Liver (tissue), 8 donors: ENCODE measurements at regions not wholly inside any gene's neighbourhood (a gene's known extent, or its start where the extent isn't known, plus 50 kb on each side); places are given as distances from the start of the nearest gene placed in this dataset.

Source experiments
- DNase-seq: peaks from one replicate; pipeline ENCODE4 v3.0.0-alpha.2; 2017; ENCODE audit warnings: low spot score
- H3K27ac ChIP-seq, 2 donors: one replicate each; pipeline ENCODE4 v1.7.0; 2013; ENCODE audit warnings: inconsistent platforms in 2 of 2, low read length in 2 of 2, control low read depth in 1 of 2, low read depth in 1 of 2, mild to moderate bottlenecking in 1 of 2
- H3K27me3 ChIP-seq, 4 donors: one replicate each; pipeline versions ENCODE4 v1.6.1 to v1.7.0; 2013; ENCODE audit warnings: low read length in 3 of 4, inconsistent platforms in 1 of 4, mild to moderate bottlenecking in 1 of 4, moderate library complexity in 1 of 4; ENCODE audit not compliant: control insufficient read depth in 4 of 4, insufficient read depth in 4 of 4
- H3K36me3 ChIP-seq, 4 donors: one replicate each; pipeline versions ENCODE4 v1.6.1 to v1.7.0; 2013; ENCODE audit warnings: low read length in 3 of 4, mild to moderate bottlenecking in 3 of 4, low read depth in 1 of 4, moderate library complexity in 1 of 4; ENCODE audit not compliant: control insufficient read depth in 4 of 4, insufficient read depth in 3 of 4
- H3K4me1 ChIP-seq, 4 donors: one replicate each; pipeline versions ENCODE4 v1.6.1 to v1.7.0; 2013; ENCODE audit warnings: low read length in 3 of 4, mild to moderate bottlenecking in 3 of 4, moderate library complexity in 1 of 4; ENCODE audit not compliant: control insufficient read depth in 4 of 4, insufficient read depth in 4 of 4
- H3K4me3 ChIP-seq, 3 donors: one replicate each; pipeline versions ENCODE4 v1.6.1 to v1.7.0; 2013; ENCODE audit warnings: low read length in 3 of 3, control low read depth in 1 of 3, low read depth in 1 of 3, mild to moderate bottlenecking in 1 of 3
- H3K9ac ChIP-seq, 2 donors: one replicate each; pipeline ENCODE4 v1.7.0; 2013; ENCODE audit warnings: low read length in 2 of 2, mild to moderate bottlenecking in 2 of 2, moderate library complexity in 2 of 2, control low read depth in 1 of 2, low read depth in 1 of 2
- H3K9me3 ChIP-seq, 4 donors: one replicate each; pipeline versions ENCODE4 v1.6.1 to v1.7.0; 2013; ENCODE audit warnings: low read length in 3 of 4; ENCODE audit not compliant: control insufficient read depth in 4 of 4
- ATF3 ChIP-seq: IDR thresholded peaks from 2 replicates; pipeline ENCODE4 v1.6.1; 2016; ENCODE audit warnings: antibody characterized with exemption
- EGR1 ChIP-seq, 2 donors: IDR thresholded peaks; 2 replicates each; pipeline ENCODE4 v1.6.1; 2016 to 2018; ENCODE audit warnings: antibody characterized with exemption in 2 of 2, low read depth in 2 of 2
- FOXA1 ChIP-seq: IDR thresholded peaks from 2 replicates; pipeline ENCODE4 v1.6.1; 2016; ENCODE audit warnings: antibody characterized with exemption
- FOXA2 ChIP-seq: IDR thresholded peaks from 2 replicates; pipeline ENCODE4 v1.6.1; 2016; ENCODE audit warnings: antibody characterized with exemption
- GABPA ChIP-seq, 2 donors: IDR thresholded peaks in 1 of 2; conservative IDR thresholded peaks in 1 of 2; 2 replicates each; pipeline ENCODE4 v1.6.1; 2016; ENCODE audit warnings: antibody characterized with exemption in 2 of 2, mild to moderate bottlenecking in 1 of 2, moderate library complexity in 1 of 2
- HNF4A ChIP-seq, 2 donors: conservative IDR thresholded peaks; 2 replicates each; pipeline ENCODE4 v1.6.1; 2016; ENCODE audit warnings: antibody characterized with exemption in 2 of 2, mild to moderate bottlenecking in 2 of 2
- HNF4G ChIP-seq: IDR thresholded peaks from 2 replicates; pipeline ENCODE4 v1.6.1; 2016; ENCODE audit warnings: antibody characterized with exemption
- JUND ChIP-seq, 2 donors: IDR thresholded peaks; 2 replicates each; pipeline ENCODE4 v1.6.1; 2016; ENCODE audit warnings: antibody characterized with exemption in 2 of 2
- NR2F2 ChIP-seq: IDR thresholded peaks from 2 replicates; pipeline ENCODE4 v1.6.1; 2016; ENCODE audit warnings: antibody characterized with exemption
- RAD21 ChIP-seq, 2 donors: IDR thresholded peaks; 2 replicates each; pipeline ENCODE4 v1.6.1; 2016; ENCODE audit warnings: antibody characterized with exemption in 2 of 2, mild to moderate bottlenecking in 2 of 2
- RXRA ChIP-seq, 2 donors: IDR thresholded peaks; 2 replicates each; pipeline ENCODE4 v1.6.1; 2017 to 2018; ENCODE audit warnings: antibody characterized with exemption in 2 of 2, mild to moderate bottlenecking in 1 of 2
- SP1 ChIP-seq: IDR thresholded peaks from 2 replicates; pipeline ENCODE4 v1.6.1; 2018; ENCODE audit warnings: antibody characterized with exemption, mild to moderate bottlenecking
- TAF1 ChIP-seq: conservative IDR thresholded peaks from 2 replicates; pipeline ENCODE4 v1.6.1; 2016; ENCODE audit warnings: antibody characterized with exemption, mild to moderate bottlenecking
- YY1 ChIP-seq: IDR thresholded peaks from 2 replicates; pipeline ENCODE4 v1.6.1; 2016; ENCODE audit warnings: antibody characterized with exemption, mild to moderate bottlenecking
- ZBTB33 ChIP-seq: IDR thresholded peaks from 2 replicates; pipeline ENCODE4 v1.6.1; 2016; ENCODE audit warnings: antibody characterized with exemption
- WGBS: extraction: QIAGEN DNeasy Blood & Tissue Kit; methylation state at CpG from one replicate; pipeline ENCODE4 v1.1.7; 2013; 5-methylcytosine and 5-hydroxymethylcytosine counted together
- TF ChIP-seq, protein P1 (sequence below): fragments of 150-350 bp; IDR thresholded peaks from 2 replicates; pipeline ENCODE4 v1.5.1; 2017; ENCODE audit warnings: improper control_type of control experiment, low read depth, low read length; ENCODE audit not compliant: missing input control
- TF ChIP-seq, protein P2 (sequence below): IDR thresholded peaks from 2 replicates; pipeline ENCODE4 v1.6.1; 2016; ENCODE audit warnings: antibody characterized with exemption
- TF ChIP-seq, protein P3 (sequence below): IDR thresholded peaks from 2 replicates; pipeline ENCODE4 v1.6.1; 2016; ENCODE audit warnings: antibody characterized with exemption, mild to moderate bottlenecking
- donor health status: healthy.
- donor health status: healthy.
- donor health status: healthy.
- donor health status: healthy.
- donor health status: healthy.

DNA sequence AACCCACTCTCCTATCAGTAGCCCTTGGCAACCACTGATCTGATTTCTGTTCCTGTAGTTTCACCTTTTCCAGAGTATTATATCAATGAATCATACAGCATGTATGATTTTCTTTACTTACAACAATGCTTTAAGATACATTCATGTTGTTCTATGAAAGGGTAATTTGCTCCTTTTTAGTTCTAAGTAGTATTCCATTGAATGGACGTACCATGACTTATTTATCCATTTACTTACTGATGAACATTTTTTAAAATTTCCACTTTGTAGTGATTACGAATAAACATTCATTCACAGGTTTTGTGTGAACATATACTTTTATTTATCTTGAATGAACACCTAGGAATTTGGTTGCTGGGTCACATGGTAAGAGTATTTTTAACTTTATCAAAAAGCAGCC is 620.8 kb downstream of the HTR1A start (continued):
- TF ChIP-seq, protein P1, sequence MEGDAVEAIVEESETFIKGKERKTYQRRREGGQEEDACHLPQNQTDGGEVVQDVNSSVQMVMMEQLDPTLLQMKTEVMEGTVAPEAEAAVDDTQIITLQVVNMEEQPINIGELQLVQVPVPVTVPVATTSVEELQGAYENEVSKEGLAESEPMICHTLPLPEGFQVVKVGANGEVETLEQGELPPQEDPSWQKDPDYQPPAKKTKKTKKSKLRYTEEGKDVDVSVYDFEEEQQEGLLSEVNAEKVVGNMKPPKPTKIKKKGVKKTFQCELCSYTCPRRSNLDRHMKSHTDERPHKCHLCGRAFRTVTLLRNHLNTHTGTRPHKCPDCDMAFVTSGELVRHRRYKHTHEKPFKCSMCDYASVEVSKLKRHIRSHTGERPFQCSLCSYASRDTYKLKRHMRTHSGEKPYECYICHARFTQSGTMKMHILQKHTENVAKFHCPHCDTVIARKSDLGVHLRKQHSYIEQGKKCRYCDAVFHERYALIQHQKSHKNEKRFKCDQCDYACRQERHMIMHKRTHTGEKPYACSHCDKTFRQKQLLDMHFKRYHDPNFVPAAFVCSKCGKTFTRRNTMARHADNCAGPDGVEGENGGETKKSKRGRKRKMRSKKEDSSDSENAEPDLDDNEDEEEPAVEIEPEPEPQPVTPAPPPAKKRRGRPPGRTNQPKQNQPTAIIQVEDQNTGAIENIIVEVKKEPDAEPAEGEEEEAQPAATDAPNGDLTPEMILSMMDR = no peak
- no peak for TF ChIP-seq RAD21 (IDR thresholded peaks at IDR 0.05)
- no peak for TF ChIP-seq YY1

DNA sequence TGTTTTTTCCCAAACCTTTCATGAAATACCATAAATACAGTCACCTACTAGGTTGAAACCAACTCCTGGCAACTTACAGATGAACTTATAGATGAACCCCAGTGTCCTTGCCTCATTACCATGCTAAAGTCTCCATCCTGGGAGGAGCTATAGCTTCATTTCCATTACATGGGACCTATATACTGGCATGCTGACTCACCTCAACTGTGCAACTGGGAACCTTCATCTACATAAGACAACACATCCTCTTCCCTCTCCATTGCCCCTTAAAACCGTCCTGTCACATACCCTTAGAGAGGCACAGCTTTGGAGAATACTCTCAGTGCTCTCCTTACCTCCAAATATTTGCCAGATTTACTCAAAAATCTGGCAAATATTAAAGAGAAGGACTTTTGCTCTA is 638.3 kb downstream of the HTR1A start:
- no peak overlapping the region for H3K9ac ChIP-seq
- H3K36me3 ChIP-seq = no peaks in the 10 kb centered on the region
- H3K9me3 ChIP-seq = no peaks in the 10 kb centered on the region
- WGBS = 67% methylated on average over 1 of the region's 1 CpG
- no peaks in the 10 kb centered on the region for H3K27me3 ChIP-seq
- no peak overlapping the region for H3K4me3 ChIP-seq
- no peak overlapping the region for H3K27ac ChIP-seq
- no peaks in the 10 kb centered on the region for H3K4me1 ChIP-seq
- no peak for DNase-seq
- TF ChIP-seq, protein P2, sequence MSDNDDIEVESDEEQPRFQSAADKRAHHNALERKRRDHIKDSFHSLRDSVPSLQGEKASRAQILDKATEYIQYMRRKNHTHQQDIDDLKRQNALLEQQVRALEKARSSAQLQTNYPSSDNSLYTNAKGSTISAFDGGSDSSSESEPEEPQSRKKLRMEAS = no peak
- TF ChIP-seq FOXA2 (no peak), YY1 (no peak), SP1 (no peak), HNF4G (no peak), ZBTB33 (no peak), ATF3 (no peak), NR2F2 (no peak), HNF4A (conservative IDR thresholded peaks at IDR 0.05) (no peak), EGR1 (IDR thresholded peaks at IDR 0.05; ENCODE audit: low read depth in 2 of 2) (no peak)

DNA sequence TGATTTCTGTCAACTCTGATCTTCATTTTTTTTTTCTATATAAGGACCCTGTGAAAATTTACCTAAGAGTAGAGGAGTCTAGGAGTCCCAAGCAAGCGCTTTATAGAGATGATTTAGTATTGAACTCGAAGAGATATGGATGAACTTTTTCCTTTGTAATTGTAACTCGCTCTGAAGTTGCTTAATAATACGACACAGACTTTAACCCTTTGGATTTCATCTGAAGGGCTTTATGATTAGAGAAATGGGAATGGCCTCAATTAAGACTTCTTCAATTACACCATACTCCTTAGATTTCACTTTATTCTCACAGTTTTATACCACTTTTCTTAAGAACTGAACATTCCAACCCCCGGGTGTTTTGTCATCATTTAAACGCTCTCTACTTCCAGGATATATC is 647.7 kb downstream of the HTR1A start:
- Histone ChIP-seq H3K4me1 (no peaks in the 10 kb centered on the region), H3K9me3 (no peaks in the 10 kb centered on the region), H3K27ac (no peak overlapping the region), H3K27me3 (no peaks in the 10 kb centered on the region), H3K9ac (no peak overlapping the region), H3K4me3 (no peak overlapping the region), H3K36me3 (no peaks in the 10 kb centered on the region)
- TF ChIP-seq SP1 = no peak
- TF ChIP-seq, protein P3, sequence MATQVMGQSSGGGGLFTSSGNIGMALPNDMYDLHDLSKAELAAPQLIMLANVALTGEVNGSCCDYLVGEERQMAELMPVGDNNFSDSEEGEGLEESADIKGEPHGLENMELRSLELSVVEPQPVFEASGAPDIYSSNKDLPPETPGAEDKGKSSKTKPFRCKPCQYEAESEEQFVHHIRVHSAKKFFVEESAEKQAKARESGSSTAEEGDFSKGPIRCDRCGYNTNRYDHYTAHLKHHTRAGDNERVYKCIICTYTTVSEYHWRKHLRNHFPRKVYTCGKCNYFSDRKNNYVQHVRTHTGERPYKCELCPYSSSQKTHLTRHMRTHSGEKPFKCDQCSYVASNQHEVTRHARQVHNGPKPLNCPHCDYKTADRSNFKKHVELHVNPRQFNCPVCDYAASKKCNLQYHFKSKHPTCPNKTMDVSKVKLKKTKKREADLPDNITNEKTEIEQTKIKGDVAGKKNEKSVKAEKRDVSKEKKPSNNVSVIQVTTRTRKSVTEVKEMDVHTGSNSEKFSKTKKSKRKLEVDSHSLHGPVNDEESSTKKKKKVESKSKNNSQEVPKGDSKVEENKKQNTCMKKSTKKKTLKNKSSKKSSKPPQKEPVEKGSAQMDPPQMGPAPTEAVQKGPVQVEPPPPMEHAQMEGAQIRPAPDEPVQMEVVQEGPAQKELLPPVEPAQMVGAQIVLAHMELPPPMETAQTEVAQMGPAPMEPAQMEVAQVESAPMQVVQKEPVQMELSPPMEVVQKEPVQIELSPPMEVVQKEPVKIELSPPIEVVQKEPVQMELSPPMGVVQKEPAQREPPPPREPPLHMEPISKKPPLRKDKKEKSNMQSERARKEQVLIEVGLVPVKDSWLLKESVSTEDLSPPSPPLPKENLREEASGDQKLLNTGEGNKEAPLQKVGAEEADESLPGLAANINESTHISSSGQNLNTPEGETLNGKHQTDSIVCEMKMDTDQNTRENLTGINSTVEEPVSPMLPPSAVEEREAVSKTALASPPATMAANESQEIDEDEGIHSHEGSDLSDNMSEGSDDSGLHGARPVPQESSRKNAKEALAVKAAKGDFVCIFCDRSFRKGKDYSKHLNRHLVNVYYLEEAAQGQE = no peak
- TF ChIP-seq, protein P1 = no peak
- no peak for TF ChIP-seq HNF4A (conservative IDR thresholded peaks at IDR 0.05)
- no peak for TF ChIP-seq TAF1
- TF ChIP-seq EGR1 (IDR thresholded peaks at IDR 0.05; ENCODE audit: low read depth in 2 of 2) = no peak
- TF ChIP-seq RXRA (IDR thresholded peaks at IDR 0.05) = no peak
- TF ChIP-seq ATF3 = no peak
- TF ChIP-seq NR2F2 = no peak
- no peak for TF ChIP-seq FOXA1
- TF ChIP-seq HNF4G = no peak
- no peak for TF ChIP-seq YY1
- TF ChIP-seq FOXA2 = no peak
- TF ChIP-seq, protein P2 = no peak
- TF ChIP-seq GABPA (IDR thresholded peaks at IDR 0.05 in 1 of 2, conservative IDR thresholded peaks at IDR 0.05 in 1 of 2) = no peak
- TF ChIP-seq JUND (IDR thresholded peaks at IDR 0.05) = no peak
- DNase-seq = no peak
- 59% methylated on average over 6 of the region's 6 CpGs for WGBS
